NCI-H2196 (cell line): ENCODE measurements at regions not wholly inside any gene's neighbourhood (a gene's known extent, or its start where the extent isn't known, plus 50 kb on each side); places are given as distances from the start of the nearest gene placed in this dataset.
"Not testable (repeated sequence)": the region's sequence is repeated elsewhere in the genome, so short reads cannot be mapped to it uniquely, and the experiment has no call there.

Source experiments
- DNase-seq: peaks from one replicate; lab custom pipeline; 2025; ENCODE audit not compliant: unreplicated experiment; lab: John Stamatoyannopoulos, UW

GRCh38 chr9:106085479-106085878 is 391.1 kb downstream of the TMEM38B start:
- no peak for DNase-seq

GRCh38 chr9:106092083-106092482 is 397.7 kb downstream of the TMEM38B start:
- DNase-seq, result no peak

GRCh38 chr9:106102821-106103220 is 408.5 kb downstream of the TMEM38B start:
- DNase-seq, result no peak

GRCh38 chr9:106104887-106105286 is 410.5 kb downstream of the TMEM38B start:
- no peak for DNase-seq

- DNase-seq, result no peak
These were observed 412.1 kb downstream of the TMEM38B start for GRCh38 chr9:106106396-106106795.

GRCh38 chr9:106107716-106108115 is 413.4 kb downstream of the TMEM38B start:
- no peak for DNase-seq

GRCh38 chr9:106109706-106110105 is 415.4 kb downstream of the TMEM38B start:
- DNase-seq, result not testable (repeated sequence)

GRCh38 chr9:106110483-106110882 is 416.1 kb downstream of the TMEM38B start:
- no peak for DNase-seq

- no peak for DNase-seq
These were observed 416.8 kb downstream of the TMEM38B start for GRCh38 chr9:106111039-106111730.

- DNase-seq, result no peak
These were observed 418.6 kb downstream of the TMEM38B start for GRCh38 chr9:106112935-106113334.

- no peak for DNase-seq
These were observed 424.8 kb downstream of the TMEM38B start for GRCh38 chr9:106119176-106119575.

GRCh38 chr9:106120071-106120470 is 425.7 kb downstream of the TMEM38B start:
- no peak for DNase-seq

- no peak for DNase-seq
These were observed 433.4 kb downstream of the TMEM38B start for GRCh38 chr9:106127776-106128175.

GRCh38 chr9:106130374-106130773 is 436.0 kb downstream of the TMEM38B start:
- DNase-seq, result no peak

- DNase-seq, result no peak
These were observed 449.4 kb downstream of the TMEM38B start for GRCh38 chr9:106143781-106144180.

- DNase-seq, result no peak
These were observed 451.9 kb downstream of the TMEM38B start for GRCh38 chr9:106146066-106146840.

- DNase-seq, result no peak
These were observed 452.5 kb downstream of the TMEM38B start for GRCh38 chr9:106146886-106147285.

- DNase-seq, result no peak
These were observed 455.6 kb downstream of the TMEM38B start for GRCh38 chr9:106149956-106150355.

- no peak for DNase-seq
These were observed 462.1 kb downstream of the TMEM38B start for GRCh38 chr9:106156465-106156864.

- no peak for DNase-seq
These were observed 477.9 kb downstream of the TMEM38B start for GRCh38 chr9:106172265-106172664.

GRCh38 chr9:106174346-106174745 is 480.0 kb downstream of the TMEM38B start:
- DNase-seq, result no peak

- no peak for DNase-seq
These were observed 482.9 kb downstream of the TMEM38B start for GRCh38 chr9:106177216-106177615.
